HG02610 (cell line): ENCODE measurements at regions not wholly inside any gene's neighbourhood (a gene's known extent, or its start where the extent isn't known, plus 50 kb on each side); places are given as distances from the start of the nearest gene placed in this dataset.
"Not testable (repeated sequence)": the region's sequence is repeated elsewhere in the genome, so short reads cannot be mapped to it uniquely, and the experiment has no call there.

Experiments
- ATAC-seq: cut with Tn5 transposase; IDR thresholded peaks from one replicate; pipeline ENCODE4 v1.9.1; 2021; ENCODE audit warnings: mild to moderate bottlenecking, moderate library complexity; ENCODE audit not compliant: unreplicated experiment

DNA sequence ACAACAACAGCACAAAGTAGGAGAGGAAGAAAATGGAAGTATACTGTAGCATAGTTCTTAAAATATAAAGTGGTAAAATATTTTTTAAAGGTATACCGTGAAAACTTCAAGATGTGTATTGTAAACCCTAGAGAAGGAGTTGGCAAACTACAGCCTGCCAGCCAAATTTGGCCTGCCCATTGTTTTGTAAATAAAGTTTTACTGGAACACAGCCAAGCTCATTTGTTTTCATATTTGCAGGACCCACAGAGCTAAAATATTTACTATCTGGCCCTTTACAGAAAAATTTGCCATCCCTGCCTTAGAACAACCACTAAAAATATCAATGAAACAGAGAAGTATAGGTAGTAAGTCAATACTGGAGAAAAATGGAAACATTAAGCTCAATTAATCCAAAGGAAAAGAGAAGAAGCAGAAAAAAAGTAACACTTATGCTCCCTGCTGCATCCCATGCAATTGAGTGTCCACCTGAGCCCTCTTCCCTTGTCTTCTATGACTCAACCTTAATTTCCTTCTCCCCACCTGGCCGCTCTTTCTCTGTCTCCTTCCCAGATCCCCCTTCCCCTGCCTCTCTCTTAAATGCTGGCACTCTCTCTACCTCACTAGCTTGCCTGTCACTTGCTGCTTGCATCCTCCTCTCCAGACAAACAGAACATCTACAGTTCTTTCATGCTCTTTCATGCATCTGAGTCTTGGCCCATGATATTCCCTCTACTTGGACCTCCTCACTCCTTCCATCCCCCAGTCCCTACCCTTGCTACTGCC, 50.6 kb upstream of the FER start:
- no peak for ATAC-seq

DNA sequence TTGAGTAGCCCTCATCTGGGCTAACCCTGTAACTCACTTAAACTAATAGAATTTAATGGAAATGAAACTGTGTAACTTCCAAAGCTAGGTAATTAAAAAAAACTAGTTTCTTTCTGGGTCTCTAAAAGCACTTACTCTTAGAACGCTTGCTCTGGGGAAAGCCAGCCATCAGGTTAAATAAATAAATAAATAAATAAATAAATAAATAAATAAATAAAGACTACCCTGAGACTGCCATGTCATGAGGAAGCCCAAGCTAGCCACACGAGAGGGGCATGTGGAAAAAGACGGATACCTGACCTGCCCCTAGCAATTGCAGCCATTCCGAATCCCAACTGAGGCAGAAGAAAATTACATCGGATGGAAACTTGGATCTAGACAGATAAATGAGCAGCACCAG, 51.3 kb upstream of the FER start:
- ATAC-seq: no peak

DNA sequence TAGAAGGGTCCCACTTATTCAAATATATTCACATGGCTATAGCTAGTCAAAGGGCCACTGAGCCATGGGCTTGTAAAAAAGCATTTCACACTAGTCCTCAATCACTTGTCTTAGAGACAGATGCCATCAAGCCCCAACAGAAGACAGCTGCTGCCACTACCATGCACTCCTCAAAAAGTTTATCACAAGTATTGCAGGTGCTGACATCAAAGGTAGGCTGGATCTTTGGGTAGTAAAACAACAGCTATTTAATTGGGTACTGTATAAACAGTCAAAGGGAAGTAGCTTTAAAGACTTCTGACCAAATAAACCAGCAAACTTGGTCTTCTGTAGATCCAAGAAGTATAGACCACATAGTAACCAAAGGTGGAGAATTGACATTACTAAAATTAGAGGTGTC, 59.2 kb upstream of the FER start:
- ATAC-seq: no peak

DNA sequence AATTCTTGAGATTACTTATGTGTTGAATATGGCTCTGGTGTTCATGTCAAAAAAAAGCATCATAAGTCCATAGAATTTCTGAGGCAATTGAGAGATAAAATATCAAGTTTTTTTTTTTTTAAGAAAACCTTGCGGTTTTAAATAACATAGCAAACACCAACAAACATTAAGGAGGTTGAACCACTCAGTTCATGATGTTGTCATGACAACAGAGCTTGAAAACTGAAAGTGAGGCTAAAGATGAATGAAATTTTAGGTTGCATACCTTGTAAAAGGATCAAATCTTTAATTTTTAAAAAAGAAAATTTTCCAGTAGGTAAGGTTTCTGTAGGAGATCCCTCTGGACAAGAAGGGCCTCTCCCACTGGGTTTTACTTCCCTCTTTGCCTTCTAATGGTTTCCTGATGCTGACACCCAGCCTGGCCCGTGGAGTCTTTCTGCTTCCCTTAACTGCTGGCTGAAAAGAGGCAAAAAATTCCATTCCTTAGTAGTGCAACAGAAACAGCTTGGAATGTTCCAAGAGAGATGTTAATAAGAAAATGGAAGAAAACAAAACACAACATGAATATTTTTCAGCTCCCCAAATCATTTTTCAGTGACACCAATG, 60.0 kb upstream of the FER start:
- peak; percentile 39 for ATAC-seq

DNA sequence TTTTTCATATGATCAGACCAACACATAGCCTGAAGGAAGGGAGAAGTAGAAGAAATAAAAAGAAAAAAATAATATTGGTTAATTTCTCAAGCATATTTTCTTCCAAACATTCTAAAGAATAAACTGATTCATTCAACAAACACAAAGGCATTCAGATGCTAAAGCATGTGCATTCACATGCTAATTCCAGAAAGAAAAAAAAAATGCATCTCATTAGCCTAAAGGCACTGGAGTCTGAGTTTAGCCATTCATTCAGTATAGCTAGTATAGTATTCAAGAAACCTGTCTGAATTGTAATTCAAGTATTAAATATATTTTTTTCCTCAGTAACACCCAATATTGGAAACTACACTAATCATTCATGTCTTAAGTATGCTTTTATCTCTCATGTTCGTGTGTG, 61.0 kb upstream of the FER start:
- ATAC-seq: no peak

DNA sequence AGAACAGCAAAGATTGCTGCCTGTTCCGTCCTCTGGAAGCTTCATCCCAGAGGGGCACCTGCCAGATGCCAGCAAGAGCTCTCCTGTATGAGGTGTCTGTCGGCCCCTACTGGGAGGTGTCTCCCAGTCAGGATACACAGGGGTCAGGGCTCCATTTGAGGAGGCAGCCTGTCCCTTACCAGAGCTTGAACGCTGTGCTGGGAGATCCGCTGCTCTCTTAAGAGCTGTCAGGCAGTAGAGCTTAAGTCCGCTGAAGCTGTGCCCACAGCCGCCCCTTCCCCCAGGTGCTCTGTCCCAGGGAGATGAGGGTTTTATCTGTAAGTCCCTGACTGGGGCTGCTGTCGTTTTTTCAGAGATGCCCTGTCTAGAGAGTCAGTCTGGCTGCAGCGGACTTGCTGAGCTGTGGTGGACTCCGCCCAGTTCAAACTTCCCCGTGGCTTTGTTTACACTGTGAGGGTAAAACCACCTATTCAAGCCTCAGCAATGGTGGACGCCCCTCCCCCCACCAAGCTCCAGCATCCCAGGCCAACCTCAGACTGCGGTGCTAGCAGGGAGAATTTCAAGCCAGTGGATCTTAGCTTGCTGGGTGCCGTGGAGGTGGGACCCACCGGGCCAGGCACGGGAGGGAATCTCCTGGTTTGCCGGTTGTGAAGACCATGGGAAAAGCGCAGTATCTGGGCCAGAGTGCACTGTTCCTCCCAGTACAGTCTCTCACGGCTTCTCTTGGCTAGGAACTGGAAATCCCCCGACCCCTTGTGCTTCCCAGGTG, 62.1 kb upstream of the FER start:
- ATAC-seq: not testable (repeated sequence)

DNA sequence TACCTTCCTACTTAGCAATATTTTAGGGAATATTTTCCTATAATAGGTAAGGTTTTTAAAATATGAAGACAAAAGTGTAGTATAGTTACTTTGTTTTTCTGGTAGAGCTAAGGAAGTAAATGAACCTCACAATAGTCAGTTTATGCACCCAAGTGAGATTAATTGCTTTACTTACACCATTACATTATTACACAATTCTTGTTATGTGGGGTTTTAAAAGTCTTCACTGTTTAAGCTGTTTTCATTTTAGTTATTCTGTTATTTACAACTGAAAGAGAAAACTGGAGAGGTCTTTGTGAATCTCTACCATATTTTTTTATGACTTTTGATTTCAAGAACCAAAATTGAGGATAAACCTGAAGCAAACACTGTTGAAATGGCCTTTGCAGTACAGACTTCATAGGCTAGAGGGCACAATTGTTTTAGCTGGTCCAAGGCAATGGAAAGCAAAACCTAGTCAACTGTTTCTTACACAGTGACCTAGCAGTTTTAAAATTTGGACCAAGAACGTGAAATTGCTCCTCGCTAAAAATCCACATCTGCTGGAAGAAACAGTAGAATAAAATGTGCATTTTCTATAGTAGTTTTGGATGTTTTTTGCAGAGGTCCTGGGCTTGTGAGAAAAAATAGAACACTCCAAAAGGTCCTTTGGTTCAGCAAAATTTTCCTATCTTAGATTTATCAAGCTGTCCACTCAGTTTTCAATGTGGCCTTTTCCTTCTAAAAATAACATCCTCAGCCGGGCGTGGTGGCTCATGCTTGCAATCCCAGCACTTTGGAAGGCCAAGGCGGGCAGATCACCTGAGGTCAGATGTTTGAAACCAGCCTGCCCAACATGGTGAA, 66.4 kb upstream of the FER start:
- peak; percentile 93 for ATAC-seq

DNA sequence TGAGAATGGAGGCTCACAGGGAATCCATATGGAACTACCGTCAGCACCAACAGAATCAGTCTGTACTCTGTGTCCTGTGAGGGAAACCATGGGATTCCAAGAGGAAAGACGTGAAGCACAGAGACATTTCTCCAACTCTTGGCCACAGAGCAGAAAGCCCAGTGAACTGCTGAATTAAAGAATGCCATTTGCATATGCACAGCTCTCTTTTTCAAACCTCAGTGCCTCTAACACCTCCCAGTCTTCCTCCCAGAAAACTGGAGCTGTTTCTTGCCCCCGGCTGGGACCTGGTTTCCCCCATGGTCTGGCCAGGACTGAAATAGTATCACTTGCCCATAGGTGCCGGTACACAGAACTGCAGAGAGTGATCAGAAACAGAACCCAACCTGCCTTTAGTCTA, 69.6 kb upstream of the FER start:
- ATAC-seq: no peak

DNA sequence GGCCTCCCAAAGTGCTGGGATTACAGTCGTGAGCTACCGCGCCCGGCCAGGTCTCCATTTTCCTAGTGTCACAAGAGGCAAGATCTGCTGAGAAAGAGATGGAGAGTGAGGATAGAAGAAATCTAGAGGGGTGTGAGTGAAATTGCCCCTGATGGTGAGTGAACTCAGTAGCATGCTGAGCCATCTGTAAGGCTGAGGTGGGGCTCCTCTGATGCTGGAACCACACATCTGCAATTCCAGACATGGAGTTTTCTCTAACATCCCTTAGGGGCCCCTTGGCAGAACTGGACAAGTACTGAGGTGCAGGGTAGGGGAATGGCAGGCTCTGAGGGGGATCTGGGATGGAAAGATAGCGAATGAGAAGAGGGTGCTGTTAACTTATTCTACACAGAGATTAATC, 72.0 kb upstream of the FER start:
- no peak for ATAC-seq

DNA sequence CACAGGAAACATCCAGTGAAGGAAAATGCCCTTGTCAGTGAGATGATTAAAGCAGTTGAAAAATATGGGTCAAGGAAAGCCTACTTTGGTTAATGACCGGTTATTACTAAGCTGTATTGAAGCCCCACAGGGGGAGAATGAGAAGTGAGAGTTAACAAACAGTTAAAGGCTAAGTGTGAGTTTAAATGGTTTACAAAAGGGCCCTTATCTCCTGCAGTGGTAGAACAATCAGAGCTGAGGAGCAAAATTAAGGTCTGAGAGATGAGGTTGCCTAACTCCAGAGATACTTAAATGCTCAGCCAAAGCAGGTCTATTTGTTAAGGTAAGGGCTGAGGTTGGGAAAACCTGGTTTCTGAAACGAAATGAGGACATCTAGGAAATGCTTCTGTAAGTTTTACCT, 75.1 kb upstream of the FER start:
- ATAC-seq: no peak

DNA sequence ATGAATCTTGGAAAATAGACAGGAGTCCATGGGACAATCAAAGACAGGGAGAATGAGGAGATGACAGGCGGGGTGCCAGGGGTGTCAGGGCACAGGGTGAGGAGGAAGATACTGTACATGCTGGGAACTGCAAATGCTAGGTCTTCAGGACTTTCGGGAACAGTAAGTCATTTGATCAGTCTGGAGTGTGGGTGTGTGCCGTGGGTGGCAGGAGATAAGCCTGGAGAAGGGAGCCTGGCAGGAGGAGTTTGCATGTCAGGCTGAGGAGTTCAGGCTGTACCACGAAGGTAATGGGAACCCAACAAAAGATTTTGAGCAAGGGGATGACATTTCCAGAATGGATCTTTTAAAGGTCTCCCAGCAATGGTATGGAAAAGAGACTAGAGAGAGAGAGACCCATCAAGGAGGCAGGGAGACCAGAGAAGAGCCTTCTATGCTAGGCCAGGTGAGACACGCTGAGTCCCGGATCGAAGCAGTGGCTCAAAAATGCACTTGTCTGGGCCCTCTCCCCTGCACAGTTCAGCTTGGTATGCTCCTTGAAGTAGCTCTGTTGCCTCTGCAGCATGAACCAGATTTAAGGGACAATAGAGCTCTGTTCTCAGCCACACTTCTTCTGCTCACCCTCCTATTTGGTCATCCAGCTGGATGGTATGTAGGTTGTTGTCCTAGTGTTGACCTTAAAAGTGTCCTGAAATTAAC, 77.0 kb upstream of the FER start:
- no peak for ATAC-seq

DNA sequence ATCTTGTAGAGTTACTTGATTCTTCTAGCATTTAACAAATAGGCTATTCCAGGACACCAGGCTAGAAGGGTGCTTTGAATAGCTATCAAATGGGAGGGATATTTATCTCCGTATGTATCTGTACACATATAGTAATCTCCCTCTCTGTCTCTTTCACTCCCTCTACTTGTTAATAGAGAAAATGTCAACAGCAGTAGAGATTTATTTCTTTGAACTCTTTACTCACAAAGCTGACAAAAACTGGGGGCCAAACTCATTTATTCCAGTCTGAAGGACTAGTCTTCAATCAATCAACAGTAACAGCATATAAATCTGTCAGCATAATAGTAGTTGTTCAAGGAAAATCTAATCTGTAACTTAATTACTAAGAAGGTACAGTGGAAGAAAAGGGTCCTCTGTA, 78.2 kb upstream of the FER start:
- no peak for ATAC-seq

DNA sequence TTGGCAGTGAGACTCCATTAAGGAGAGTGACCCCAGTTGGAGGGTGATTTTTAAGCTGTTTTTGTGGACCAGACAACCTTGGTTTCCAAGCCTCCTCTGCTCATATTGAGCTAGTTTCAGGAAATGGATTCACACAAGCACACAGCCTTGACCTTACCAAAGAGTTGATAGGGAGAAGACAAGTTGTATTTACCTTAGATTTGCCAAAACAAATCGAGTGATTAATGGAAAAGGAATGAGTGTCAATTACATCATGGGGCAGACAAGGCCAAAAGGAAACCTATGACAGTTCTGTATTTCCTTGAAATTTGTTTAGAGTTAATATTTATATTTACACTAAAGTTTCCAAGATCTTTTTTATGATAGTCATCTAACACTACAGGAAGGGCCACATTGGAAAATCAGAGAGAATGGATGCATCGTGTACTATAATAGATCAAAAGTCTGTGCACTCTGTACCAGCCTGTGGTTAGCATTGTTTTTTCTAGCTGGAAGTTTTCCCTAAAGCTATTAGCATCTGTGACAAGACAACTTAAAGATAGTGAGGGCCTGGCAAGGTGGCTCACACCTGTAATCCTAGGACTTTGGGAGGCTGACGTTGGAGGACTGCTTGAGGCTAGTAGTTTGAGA, 86.0 kb upstream of the FER start:
- no peak for ATAC-seq

DNA sequence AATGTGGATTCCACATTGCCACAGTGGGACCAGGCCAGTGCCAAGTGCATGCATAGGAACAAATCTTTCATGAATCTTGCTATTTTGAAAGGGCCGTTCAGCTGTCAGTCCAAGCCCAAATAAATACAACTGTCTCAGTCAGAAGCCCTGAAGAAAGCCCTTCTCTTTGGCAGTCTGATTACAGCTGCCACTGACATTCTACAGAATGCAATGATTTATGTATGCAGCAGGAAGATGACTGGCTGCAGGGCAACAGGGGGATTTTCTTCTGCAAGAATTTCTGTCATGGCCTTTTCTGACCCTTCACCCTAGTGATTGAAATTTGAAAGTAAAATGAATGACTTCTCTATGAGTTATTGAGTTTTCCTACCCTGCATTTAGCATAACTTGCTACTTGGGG, 86.7 kb upstream of the FER start:
- ATAC-seq: no peak

DNA sequence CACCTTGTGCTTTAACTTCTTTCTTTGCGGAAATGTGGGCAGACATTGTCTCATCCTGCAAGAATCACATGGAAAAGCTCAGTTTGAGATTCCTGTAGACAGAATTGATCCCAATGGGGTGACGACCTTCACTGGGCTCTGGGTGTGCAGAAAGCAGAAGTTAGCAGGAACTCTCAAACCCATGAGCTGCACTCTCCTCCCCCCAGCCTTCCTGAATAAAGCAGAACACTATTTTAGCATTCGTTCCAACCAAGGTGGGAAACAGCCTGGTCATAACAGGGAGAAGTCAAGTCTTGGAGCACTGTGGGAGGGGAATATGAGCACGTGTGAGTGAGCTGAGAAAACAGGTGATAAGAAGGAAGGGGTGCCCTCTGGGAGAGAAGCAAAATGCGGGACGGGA, 87.4 kb upstream of the FER start:
- ATAC-seq: no peak

DNA sequence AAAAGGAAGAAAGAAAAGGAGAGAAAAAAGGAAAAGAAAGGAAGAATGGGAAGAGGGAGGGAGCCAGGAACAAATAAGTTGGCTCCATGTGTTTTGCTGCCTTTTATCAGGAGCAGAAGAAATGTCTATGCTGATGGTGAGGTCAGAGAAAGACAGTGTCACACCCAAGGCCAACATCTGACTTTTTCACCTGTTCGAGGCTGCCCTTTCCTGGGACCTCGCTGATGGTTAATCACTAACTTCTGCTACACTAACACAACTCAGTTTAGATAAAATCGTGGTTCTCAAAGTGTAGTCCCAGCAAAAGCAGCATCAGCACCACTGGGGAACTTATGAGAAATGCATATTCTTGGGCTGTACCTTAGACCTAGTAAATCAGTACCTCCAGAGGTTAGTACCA, 88.2 kb upstream of the FER start:
- no peak for ATAC-seq

DNA sequence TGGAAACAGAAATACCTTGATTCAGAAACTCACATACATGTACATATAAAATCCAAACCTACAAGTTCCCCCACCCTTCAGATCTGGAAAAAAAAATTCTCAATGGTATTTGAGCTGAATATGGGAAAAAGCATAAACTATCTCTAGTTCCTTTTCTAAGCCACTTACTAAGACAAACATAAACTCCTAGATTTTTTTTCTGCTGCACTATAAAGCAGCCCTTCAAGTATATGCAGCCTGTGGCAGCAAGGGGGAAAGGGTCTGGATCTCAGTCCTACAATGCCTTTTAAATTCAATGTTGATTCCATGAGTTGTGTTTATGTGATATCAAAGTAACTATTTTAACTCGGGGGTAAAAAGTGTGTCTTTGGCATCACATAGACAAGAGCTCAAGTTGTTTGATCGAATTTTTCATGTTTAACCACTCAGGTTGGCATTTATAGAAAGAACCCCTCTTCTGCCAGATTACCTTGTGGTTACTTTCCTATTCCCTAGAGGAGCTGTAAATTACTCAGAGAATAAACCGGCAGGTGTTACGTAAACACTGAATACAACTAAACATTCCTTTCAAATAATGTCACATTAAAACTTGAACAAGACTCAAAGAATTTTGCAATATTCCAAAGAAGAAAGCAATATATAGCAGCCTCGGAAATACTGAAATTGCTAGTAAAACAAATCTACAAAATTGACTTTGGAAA, 91.8 kb upstream of the FER start:
- no peak for ATAC-seq

DNA sequence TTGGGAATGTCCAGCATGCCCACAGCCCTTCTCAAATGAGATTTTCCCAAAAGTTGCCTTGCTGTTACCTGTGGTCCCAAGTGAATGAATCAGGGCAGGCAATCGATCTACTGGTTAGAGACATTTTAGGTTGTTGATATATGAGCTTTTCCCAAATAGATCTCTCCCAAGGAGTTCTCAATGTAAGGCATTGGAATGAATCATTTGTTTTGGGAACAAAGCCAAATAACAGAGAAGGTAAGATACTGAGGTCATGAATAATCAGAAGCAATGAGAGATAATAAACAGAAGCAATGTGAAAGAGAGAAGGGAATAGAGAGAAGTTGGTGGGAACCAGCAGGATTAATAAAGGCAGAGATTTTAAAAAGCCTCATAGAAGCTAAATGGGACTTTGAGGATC, 93.6 kb upstream of the FER start:
- ATAC-seq: no peak

DNA sequence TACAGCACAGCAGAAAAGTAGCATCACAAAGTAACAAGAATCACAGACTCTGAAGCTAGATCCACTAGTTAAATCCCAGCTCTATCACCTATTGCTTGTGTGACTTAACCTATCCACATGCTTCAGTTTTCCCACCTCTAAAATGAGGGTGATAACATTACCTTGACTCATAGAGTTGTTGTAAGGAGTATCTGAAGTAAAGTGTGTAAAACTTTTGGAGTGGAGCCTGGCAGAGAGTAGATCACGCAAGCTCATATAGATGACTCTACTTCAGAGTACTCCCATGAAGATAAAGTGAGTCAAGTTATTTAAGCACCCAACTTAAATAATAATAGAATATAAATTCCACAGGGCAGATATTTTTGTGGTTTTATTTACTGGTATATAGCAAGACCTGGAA, 94.5 kb upstream of the FER start:
- ATAC-seq: no peak

DNA sequence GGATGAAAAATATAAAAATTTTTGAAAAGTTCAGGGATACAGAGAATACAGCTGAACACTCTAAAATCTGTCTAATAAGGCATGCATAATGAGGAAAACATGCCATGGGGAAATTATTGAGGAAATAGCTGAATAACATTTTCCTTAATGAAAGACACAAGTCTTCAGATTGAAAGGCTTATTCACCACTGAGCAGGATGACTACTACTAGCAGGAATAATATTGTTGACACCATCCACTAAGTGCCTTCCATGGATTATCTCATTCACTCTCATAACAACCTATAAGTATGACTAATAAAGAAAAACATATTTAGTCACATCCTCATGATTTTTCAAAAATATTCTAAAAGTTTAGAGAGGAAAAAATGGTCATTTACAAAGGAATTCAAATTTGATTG, 96.7 kb upstream of the FER start:
- no peak for ATAC-seq
